IMR-90 (cell line): ENCODE measurements at regions not wholly inside any gene's neighbourhood (a gene's known extent, or its start where the extent isn't known, plus 50 kb on each side); places are given as distances from the start of the nearest gene placed in this dataset.
A peak's percentile ranks its signal among the peaks of the same experiment; 100 is the strongest.

Source experiments
- ATAC-seq: fragments of 200-7000 bp; cut with Tn5 transposase; 2 replicates; pipeline ENCODE4 v1.9.1; 2020; ENCODE audit warnings: low read depth, mild to moderate bottlenecking, moderate library complexity
- BruUV-seq: library from RNA; stranded (reverse); fragments of 400-500 nt; replicated peaks from 2 replicates; lab custom pipeline; 2021; lab: Mats Ljungman, UMichigan
- CTCF ChIA-PET: fragments of 300-600 bp; formaldehyde crosslinking; extraction: SDS; loops from one replicate; lab custom pipeline; 2021; ENCODE audit warnings: antibody characterized with exemption; lab: Yijun Ruan, JAX
- POLR2A ChIA-PET: fragments of 300-600 bp; sonication (Branson Sonifier 250); formaldehyde crosslinking; loops from one replicate; lab custom pipeline; 2022; ENCODE audit warnings: antibody characterized with exemption; ENCODE audit not compliant: unreplicated experiment; lab: Charles Lee
- DNase-seq: peaks from one replicate; pipeline ENCODE4 v3.0.0; 2013
- H2AFZ ChIP-seq: replicated peaks from 2 replicates; pipeline ENCODE3; 2013; ENCODE audit warnings: low read length, mild to moderate bottlenecking; ENCODE audit not compliant: poor library complexity
- H2AK5ac ChIP-seq: 2 replicates; pipeline ENCODE4 v1.6.1; 2013; ENCODE audit warnings: low read depth, low read length, inconsistent platforms
- H2AK9ac ChIP-seq: replicated peaks from 2 replicates; pipeline ENCODE3; 2013; ENCODE audit warnings: mild to moderate bottlenecking, low read depth, low read length, moderate library complexity; ENCODE audit not compliant: poor library complexity
- H2BK120ac ChIP-seq: 2 replicates; pipeline ENCODE4 v1.6.1; 2013; ENCODE audit warnings: low read depth, low read length, inconsistent platforms
- H2BK15ac ChIP-seq: 3 replicates; pipeline ENCODE4 v1.6.1; 2013; ENCODE audit warnings: low read depth, low read length, inconsistent platforms
- H2BK20ac ChIP-seq: 2 replicates; pipeline ENCODE4 v1.6.1; 2013; ENCODE audit warnings: low read depth, mild to moderate bottlenecking, inconsistent platforms, low read length, moderate library complexity
- H2BK5ac ChIP-seq: 2 replicates; pipeline ENCODE4 v1.6.1; 2013; ENCODE audit warnings: mild to moderate bottlenecking, low read depth, low read length, inconsistent platforms; ENCODE audit not compliant: poor library complexity, severe bottlenecking
- H3K14ac ChIP-seq: replicated peaks from 2 replicates; pipeline ENCODE4 v1.6.1; 2013; ENCODE audit warnings: low read depth, low read length, inconsistent platforms
- H3K18ac ChIP-seq: 2 replicates; pipeline ENCODE4 v1.6.1; 2013; ENCODE audit warnings: low read depth, low read length, control low read depth
- H3K23ac ChIP-seq: 2 replicates; pipeline ENCODE4 v1.6.1; 2013; ENCODE audit warnings: low read depth, low read length, inconsistent platforms
- H3K27ac ChIP-seq: 2 replicates; pipeline ENCODE4 v1.5.1; 2013; ENCODE audit warnings: mild to moderate bottlenecking, control low read depth, low read length; ENCODE audit not compliant: insufficient read depth
- H3K27me3 ChIP-seq: 2 replicates; pipeline ENCODE4 v1.6.1; 2013; ENCODE audit warnings: low read length; ENCODE audit not compliant: control insufficient read depth, insufficient read depth
- H3K36me3 ChIP-seq: 2 replicates; pipeline ENCODE4 v1.6.1; 2013; ENCODE audit warnings: low read length, mixed read lengths; ENCODE audit not compliant: control insufficient read depth, insufficient read depth
- H3K4ac ChIP-seq: 2 replicates; pipeline ENCODE4 v1.6.1; 2013; ENCODE audit warnings: low read depth, low read length, inconsistent platforms
- H3K4me1 ChIP-seq: 2 replicates; pipeline ENCODE4 v1.6.1; 2013; ENCODE audit warnings: low read length, mixed read lengths; ENCODE audit not compliant: control insufficient read depth, insufficient read depth
- H3K4me2 ChIP-seq: 2 replicates; pipeline ENCODE4 v1.6.1; 2013; ENCODE audit warnings: low read depth, mild to moderate bottlenecking, control low read depth, low read length, moderate library complexity
- H3K4me3 ChIP-seq: 2 replicates; pipeline ENCODE4 v1.5.1; 2013; ENCODE audit warnings: low read depth, mild to moderate bottlenecking, control low read depth, low read length, moderate library complexity; ENCODE audit not compliant: insufficient read depth
- H3K56ac ChIP-seq: 2 replicates; pipeline ENCODE4 v1.6.1; 2013; ENCODE audit warnings: low read length, inconsistent platforms; ENCODE audit not compliant: insufficient read depth; ENCODE audit errors: extremely low read depth
- H3K79me1 ChIP-seq, 2 experiments: 2 replicates each; pipeline ENCODE4 v1.6.1; 2013; ENCODE audit warnings: low read length in 2 of 2, inconsistent platforms in 1 of 2, low read depth in 1 of 2
- H3K9ac ChIP-seq: 2 replicates; pipeline ENCODE4 v1.6.1; 2013; ENCODE audit warnings: low read depth, low read length, control low read depth
- H3K9me1 ChIP-seq: 2 replicates; pipeline ENCODE4 v1.6.1; 2013; ENCODE audit warnings: low read length, inconsistent platforms; ENCODE audit not compliant: insufficient read depth
- H3K9me3 ChIP-seq: 2 replicates; pipeline ENCODE4 v1.6.1; 2013; ENCODE audit warnings: low read length; ENCODE audit not compliant: control insufficient read depth, insufficient read depth
- H4K20me1 ChIP-seq: 2 replicates; pipeline ENCODE4 v1.6.1; 2013; ENCODE audit warnings: low read length, inconsistent platforms; ENCODE audit not compliant: insufficient read depth
- H4K5ac ChIP-seq: 2 replicates; pipeline ENCODE4 v1.6.1; 2013; ENCODE audit warnings: mild to moderate bottlenecking, low read depth, low read length, control low read depth
- H4K8ac ChIP-seq, 2 experiments: 2 replicates each; pipeline ENCODE4 v1.6.1; 2013; ENCODE audit warnings: low read depth in 2 of 2, low read length in 2 of 2, control low read depth in 1 of 2, inconsistent platforms in 1 of 2
- H4K91ac ChIP-seq: 2 replicates; pipeline ENCODE4 v1.6.1; 2013; ENCODE audit warnings: low read depth, low read length, inconsistent platforms; ENCODE audit not compliant: insufficient read depth
- BHLHE40 ChIP-seq: fragments of 150-350 bp; IDR thresholded peaks from 2 replicates; pipeline ENCODE4 v1.6.1; 2016; ENCODE audit warnings: mild to moderate bottlenecking, low read depth, low read length
- CEBPB ChIP-seq: IDR thresholded peaks from 2 replicates; pipeline ENCODE4 v1.6.1; 2012; ENCODE audit warnings: low read depth, low read length, improper control_type of control experiment
- CHD1 ChIP-seq: IDR thresholded peaks from 2 replicates; pipeline ENCODE4 v1.6.1; 2012; ENCODE audit warnings: low read depth, low read length, improper control_type of control experiment
- ELK1 ChIP-seq: fragments of 150-350 bp; IDR thresholded peaks from 2 replicates; pipeline ENCODE4 v1.6.1; 2016; ENCODE audit warnings: low read depth, mild to moderate bottlenecking, low read length, moderate library complexity, borderline replicate concordance
- FOS ChIP-seq: fragments of 150-350 bp; IDR thresholded peaks from 2 replicates; pipeline ENCODE4 v1.6.1; 2016; ENCODE audit warnings: low read depth, low read length
- MAFK ChIP-seq: IDR thresholded peaks from 2 replicates; pipeline ENCODE4 v1.6.1; 2012; ENCODE audit warnings: low read depth, low read length, improper control_type of control experiment
- MAZ ChIP-seq: IDR thresholded peaks from 2 replicates; pipeline ENCODE4 v1.6.1; 2012; ENCODE audit warnings: low read depth, mild to moderate bottlenecking, low read length, improper control_type of control experiment, moderate library complexity, borderline replicate concordance
- MXI1 ChIP-seq: IDR thresholded peaks from 2 replicates; pipeline ENCODE4 v1.6.1; 2012; ENCODE audit warnings: low read depth, mild to moderate bottlenecking, low read length, moderate library complexity, borderline replicate concordance
- NFE2L2 ChIP-seq: fragments of 150-350 bp; IDR thresholded peaks from 2 replicates; pipeline ENCODE4 v1.6.1; 2016; ENCODE audit warnings: low read depth, mild to moderate bottlenecking, low read length
- POLR2A ChIP-seq: IDR thresholded peaks from 2 replicates; pipeline ENCODE4 v1.6.1; 2012; ENCODE audit warnings: mild to moderate bottlenecking, low read depth, low read length
- RAD21 ChIP-seq: IDR thresholded peaks from 2 replicates; pipeline ENCODE4 v1.6.1; 2012; ENCODE audit warnings: low read length, improper control_type of control experiment
- RCOR1 ChIP-seq: IDR thresholded peaks from 2 replicates; pipeline ENCODE4 v1.6.1; 2012; ENCODE audit warnings: mild to moderate bottlenecking, low read length, improper control_type of control experiment; ENCODE audit not compliant: insufficient replicate concordance
- RFX5 ChIP-seq: IDR thresholded peaks from 2 replicates; pipeline ENCODE4 v1.8.0; 2012; ENCODE audit warnings: low read depth, mild to moderate bottlenecking, low read length, moderate library complexity
- SMC3 ChIP-seq: fragments of 150-350 bp; IDR thresholded peaks from 2 replicates; pipeline ENCODE4 v1.6.1; 2016; ENCODE audit warnings: low read depth, mild to moderate bottlenecking, antibody characterized with exemption, low read length, moderate library complexity
- USF2 ChIP-seq: fragments of 150-350 bp; IDR thresholded peaks from 2 replicates; pipeline ENCODE4 v1.6.1; 2017; ENCODE audit warnings: mild to moderate bottlenecking, antibody characterized with exemption, low read length, low read depth
- WGBS, 2 experiments: methylation state at CpG; one replicate each; pipeline versions ENCODE4 v1.1.5 to v1.1.7; 2013; ENCODE audit warnings: missing lambda C conversion rate in 2 of 2; ENCODE audit not compliant: insufficient read length in 1 of 2; ENCODE audit errors: extremely low coverage in 2 of 2; 5-methylcytosine and 5-hydroxymethylcytosine counted together
- dilution Hi-C: fragments of 300-500 bp; cut with HindIII; formaldehyde crosslinking; loops from one replicate; pipeline ENCODE4 v1.14.3; 2018; ENCODE audit warnings: low sequenced_read_pairs; ENCODE audit not compliant: unreplicated experiment
- in situ Hi-C: fragments of 300-500 bp; cut with MboI; formaldehyde crosslinking; loops from 3 replicates; pipeline ENCODE4 v1.14.3; 2019; ENCODE audit warnings: low sequenced_read_pairs, inconsistent platforms, mixed read lengths
- intact Hi-C: fragments of 100-400 bp; cut with micrococcal nuclease; formaldehyde crosslinking; loops from 2 replicates; pipeline ENCODE4 v1.10.0; 2022
- TF ChIP-seq, protein P1 (sequence below): conservative IDR thresholded peaks from 2 replicates; pipeline ENCODE4 v1.5.1; 2012; ENCODE audit warnings: mild to moderate bottlenecking, low read depth, low read length, improper control_type of control experiment

DNA sequence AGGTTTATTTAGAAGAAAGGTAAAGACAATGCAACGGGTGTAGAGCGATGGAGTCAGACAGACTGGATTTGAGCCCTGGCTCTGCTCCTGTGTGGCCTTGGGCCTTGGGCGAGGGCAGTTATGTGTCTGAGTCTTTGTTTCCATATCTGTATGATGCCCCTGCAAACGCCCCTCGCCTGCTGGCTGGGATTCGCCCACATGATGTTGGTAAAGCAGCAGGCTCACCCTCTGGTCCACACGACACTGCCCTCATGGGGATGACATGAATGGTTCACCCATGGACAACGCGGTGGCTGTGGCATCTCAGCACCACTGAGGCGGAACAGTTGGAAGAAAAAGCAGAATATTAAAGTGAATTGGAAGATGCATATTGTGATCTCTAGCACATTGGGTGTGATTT, 60.3 kb downstream of the FOXL1 start:
- peaks cover 2% of the 10 kb centered on the region for H3K27me3 ChIP-seq
- H3K56ac ChIP-seq, result no peak overlapping the region
- H2AK5ac ChIP-seq, result 0 out of 2 replicates have a peak overlapping the region, but pooled peaks have one; percentile 25
- H3K4me1 ChIP-seq, result no peaks in the 10 kb centered on the region
- H3K27ac ChIP-seq, result no peak overlapping the region
- BruUV-seq, result no TSS peak
- CTCF ChIA-PET, result no interaction called here
- no peak overlapping the region for H3K4me3 ChIP-seq
- DNase-seq, result no peak
- ATAC-seq, result no peak
- no peaks in the 10 kb centered on the region for H3K9me3 ChIP-seq
- H3K18ac ChIP-seq, result no peak overlapping the region
- H4K20me1 ChIP-seq, result no peaks in the 10 kb centered on the region
- H4K5ac ChIP-seq, result no peak overlapping the region
- in situ Hi-C loops, result no loop called here
- no peak overlapping the region for H2AFZ ChIP-seq
- intact Hi-C loops, result no loop called here
- POLR2A ChIA-PET, result no interaction called here
- 91 to 100% methylated on average over 1 to 7 of the region's 10 CpGs for WGBS, 2 experiments
- no peak overlapping the region for H2BK120ac ChIP-seq
- no peak overlapping the region for H4K8ac ChIP-seq
- no peak overlapping the region for H3K14ac ChIP-seq
- no peak overlapping the region for H2BK20ac ChIP-seq
- TF ChIP-seq MAZ, result no peak
- no peak for TF ChIP-seq BHLHE40
- TF ChIP-seq, protein P1, sequence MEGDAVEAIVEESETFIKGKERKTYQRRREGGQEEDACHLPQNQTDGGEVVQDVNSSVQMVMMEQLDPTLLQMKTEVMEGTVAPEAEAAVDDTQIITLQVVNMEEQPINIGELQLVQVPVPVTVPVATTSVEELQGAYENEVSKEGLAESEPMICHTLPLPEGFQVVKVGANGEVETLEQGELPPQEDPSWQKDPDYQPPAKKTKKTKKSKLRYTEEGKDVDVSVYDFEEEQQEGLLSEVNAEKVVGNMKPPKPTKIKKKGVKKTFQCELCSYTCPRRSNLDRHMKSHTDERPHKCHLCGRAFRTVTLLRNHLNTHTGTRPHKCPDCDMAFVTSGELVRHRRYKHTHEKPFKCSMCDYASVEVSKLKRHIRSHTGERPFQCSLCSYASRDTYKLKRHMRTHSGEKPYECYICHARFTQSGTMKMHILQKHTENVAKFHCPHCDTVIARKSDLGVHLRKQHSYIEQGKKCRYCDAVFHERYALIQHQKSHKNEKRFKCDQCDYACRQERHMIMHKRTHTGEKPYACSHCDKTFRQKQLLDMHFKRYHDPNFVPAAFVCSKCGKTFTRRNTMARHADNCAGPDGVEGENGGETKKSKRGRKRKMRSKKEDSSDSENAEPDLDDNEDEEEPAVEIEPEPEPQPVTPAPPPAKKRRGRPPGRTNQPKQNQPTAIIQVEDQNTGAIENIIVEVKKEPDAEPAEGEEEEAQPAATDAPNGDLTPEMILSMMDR, result no peak
- TF ChIP-seq USF2, result no peak
- TF ChIP-seq NFE2L2, result no peak
- no peak for TF ChIP-seq RAD21
- no peak for TF ChIP-seq RCOR1
- no peak for TF ChIP-seq POLR2A
- no peak for TF ChIP-seq RFX5
- TF ChIP-seq MXI1, result no peak
- no peak for TF ChIP-seq SMC3
- no peak for TF ChIP-seq CHD1
- TF ChIP-seq FOS, result no peak
- no peak for TF ChIP-seq MAFK
- TF ChIP-seq CEBPB, result no peak
- TF ChIP-seq ELK1, result no peak
- H2AK9ac ChIP-seq, result no peak overlapping the region
- dilution Hi-C loops, result no loop called here
- no peak overlapping the region for H3K4ac ChIP-seq
- no peaks in the 10 kb centered on the region for H3K9me1 ChIP-seq
- H3K23ac ChIP-seq, result no peak overlapping the region
- H3K9ac ChIP-seq, result no peak overlapping the region
- no peak overlapping the region for H2BK15ac ChIP-seq
- H3K36me3 ChIP-seq, result no peaks in the 10 kb centered on the region
- H4K91ac ChIP-seq, result no peak overlapping the region
- no peak overlapping the region for H3K4me2 ChIP-seq
- H2BK5ac ChIP-seq, result no peak overlapping the region
- H3K79me1 ChIP-seq, result no peaks in the 10 kb centered on the region
